Thyroid gland (tissue), 4 donors: ENCODE measurements at regions not wholly inside any gene's neighbourhood (a gene's known extent, or its start where the extent isn't known, plus 50 kb on each side); places are given as distances from the start of the nearest gene placed in this dataset.
"Not testable (repeated sequence)": the region's sequence is repeated elsewhere in the genome, so short reads cannot be mapped to it uniquely, and the experiment has no call there.

Source experiments
- POLR2A ChIP-seq, 2 donors: fragments of 450-650 bp; IDR thresholded peaks; one replicate each; pipeline ENCODE4 v1.6.1; 2017; ENCODE audit warnings: antibody characterized with exemption in 2 of 2, mild to moderate bottlenecking in 2 of 2, moderate library complexity in 1 of 2
- TF ChIP-seq, protein P1 (sequence below), 6 experiments: fragments of 200-600 bp in 3 of 6; fragments of 450-650 bp in 3 of 6; sonication (generic) in 3 of 6; IDR thresholded peaks; one replicate each; pipeline ENCODE4 v1.5.1; 2016 to 2019; ENCODE audit warnings: antibody characterized with exemption in 6 of 6, mild to moderate bottlenecking in 2 of 6, inconsistent platforms in 1 of 6, moderate library complexity in 1 of 6

- TF ChIP-seq, protein P1, sequence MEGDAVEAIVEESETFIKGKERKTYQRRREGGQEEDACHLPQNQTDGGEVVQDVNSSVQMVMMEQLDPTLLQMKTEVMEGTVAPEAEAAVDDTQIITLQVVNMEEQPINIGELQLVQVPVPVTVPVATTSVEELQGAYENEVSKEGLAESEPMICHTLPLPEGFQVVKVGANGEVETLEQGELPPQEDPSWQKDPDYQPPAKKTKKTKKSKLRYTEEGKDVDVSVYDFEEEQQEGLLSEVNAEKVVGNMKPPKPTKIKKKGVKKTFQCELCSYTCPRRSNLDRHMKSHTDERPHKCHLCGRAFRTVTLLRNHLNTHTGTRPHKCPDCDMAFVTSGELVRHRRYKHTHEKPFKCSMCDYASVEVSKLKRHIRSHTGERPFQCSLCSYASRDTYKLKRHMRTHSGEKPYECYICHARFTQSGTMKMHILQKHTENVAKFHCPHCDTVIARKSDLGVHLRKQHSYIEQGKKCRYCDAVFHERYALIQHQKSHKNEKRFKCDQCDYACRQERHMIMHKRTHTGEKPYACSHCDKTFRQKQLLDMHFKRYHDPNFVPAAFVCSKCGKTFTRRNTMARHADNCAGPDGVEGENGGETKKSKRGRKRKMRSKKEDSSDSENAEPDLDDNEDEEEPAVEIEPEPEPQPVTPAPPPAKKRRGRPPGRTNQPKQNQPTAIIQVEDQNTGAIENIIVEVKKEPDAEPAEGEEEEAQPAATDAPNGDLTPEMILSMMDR (IDR thresholded peaks at IDR 0.05) = not testable (repeated sequence)
- TF ChIP-seq POLR2A (IDR thresholded peaks at IDR 0.05) = not testable (repeated sequence)
Observed at GRCh38 chr12:9473638-9474037, 134.1 kb downstream of the KLRB1 start.
